ENCODE measurements at regions not wholly inside any gene's neighbourhood (a gene's known extent, or its start where the extent isn't known, plus 50 kb on each side); places are given as distances from the start of the nearest gene placed in this dataset.

- no peak for TF ChIP-seq CTCF (IDR thresholded peaks at IDR 0.05; ENCODE audit: unreplicated experiment)
- H3K9me3 Mint-ChIP-seq (ENCODE audit: unreplicated experiment) = no peaks in the 10 kb centered on the region
- CTCF ChIA-PET = no interaction called here
Measured at GRCh38 chr2:20530520-20530919, 83.6 kb downstream of the RHOB start.

GRCh38 chr2:20531633-20532262, 84.9 kb downstream of the RHOB start:
- no peak for TF ChIP-seq CTCF (IDR thresholded peaks at IDR 0.05; ENCODE audit: unreplicated experiment)
- ChIA-PET POLR2A (no interaction called here), CTCF (no interaction called here)
- Mint-ChIP-seq H3K36me3 (ENCODE audit: insufficient read depth, unreplicated experiment) (no peaks in the 10 kb centered on the region), H3K9me3 (ENCODE audit: unreplicated experiment) (no peaks in the 10 kb centered on the region), H3K27me3 (ENCODE audit: insufficient read depth, unreplicated experiment) (no peaks in the 10 kb centered on the region), H3K4me1 (ENCODE audit: insufficient read depth, unreplicated experiment) (no peaks in the 10 kb centered on the region), H3K4me3 (ENCODE audit: unreplicated experiment) (no peak overlapping the region), H3K27ac (ENCODE audit: low read depth, unreplicated experiment) (no peak overlapping the region)
- intact Hi-C loops (cut with micrococcal nuclease) = no loop called here
- no TSS peak for BruUV-seq (replicated peaks)
- DNase-seq (ENCODE audit: unreplicated experiment) = no peak

More at GRCh38 chr2:20530520-20530919, 83.6 kb downstream of the RHOB start:
- DNase-seq (ENCODE audit: unreplicated experiment) = no peak
- Mint-ChIP-seq H3K4me1 (ENCODE audit: insufficient read depth, unreplicated experiment) (peaks cover 4% of the 10 kb centered on the region), H3K36me3 (ENCODE audit: insufficient read depth, unreplicated experiment) (no peaks in the 10 kb centered on the region), H3K27ac (ENCODE audit: low read depth, unreplicated experiment) (no peak overlapping the region), H3K4me3 (ENCODE audit: unreplicated experiment) (no peak overlapping the region), H3K27me3 (ENCODE audit: insufficient read depth, unreplicated experiment) (no peaks in the 10 kb centered on the region)
- no TSS peak for BruUV-seq (replicated peaks)
- POLR2A ChIA-PET = no interaction called here
- intact Hi-C loops (cut with micrococcal nuclease) = no loop called here

GRCh38 chr2:20532634-20533437, 86.0 kb downstream of the RHOB start:
- H3K4me1 Mint-ChIP-seq (ENCODE audit: insufficient read depth, unreplicated experiment) = no peaks in the 10 kb centered on the region
- no peak for TF ChIP-seq CTCF (IDR thresholded peaks at IDR 0.05; ENCODE audit: unreplicated experiment)
- POLR2A ChIA-PET = no interaction called here
- no peaks in the 10 kb centered on the region for H3K27me3 Mint-ChIP-seq (ENCODE audit: insufficient read depth, unreplicated experiment)
- no peaks in the 10 kb centered on the region for H3K36me3 Mint-ChIP-seq (ENCODE audit: insufficient read depth, unreplicated experiment)
- no peak for DNase-seq (ENCODE audit: unreplicated experiment)
- H3K4me3 Mint-ChIP-seq (ENCODE audit: unreplicated experiment) = no peak overlapping the region
- H3K27ac Mint-ChIP-seq (ENCODE audit: low read depth, unreplicated experiment) = no peak overlapping the region
- intact Hi-C loops (cut with micrococcal nuclease) = no loop called here
- BruUV-seq (replicated peaks) = no TSS peak
- CTCF ChIA-PET = no interaction called here
- no peaks in the 10 kb centered on the region for H3K9me3 Mint-ChIP-seq (ENCODE audit: unreplicated experiment)

- BruUV-seq (replicated peaks) = no TSS peak
- ChIA-PET POLR2A (no interaction called here), CTCF (interaction anchor here (0.6 to 0.7 kb wide), 2 partner anchors 15 to 106 kb away, joined by 3 read pairs; no protein-coding TSS in a partner anchor)
- intact Hi-C loops (cut with micrococcal nuclease) = no loop called here
- Mint-ChIP-seq H3K27me3 (ENCODE audit: insufficient read depth, unreplicated experiment) (no peaks in the 10 kb centered on the region), H3K27ac (ENCODE audit: low read depth, unreplicated experiment) (no peak overlapping the region), H3K9me3 (ENCODE audit: unreplicated experiment) (no peaks in the 10 kb centered on the region), H3K36me3 (ENCODE audit: insufficient read depth, unreplicated experiment) (no peaks in the 10 kb centered on the region), H3K4me3 (ENCODE audit: unreplicated experiment) (no peak overlapping the region), H3K4me1 (ENCODE audit: insufficient read depth, unreplicated experiment) (peaks cover 2% of the 10 kb centered on the region)
- TF ChIP-seq CTCF (IDR thresholded peaks at IDR 0.05; ENCODE audit: unreplicated experiment) = no peak
- DNase-seq (ENCODE audit: unreplicated experiment) = no peak
Measured at GRCh38 chr2:20533993-20534622, 87.2 kb downstream of the RHOB start.

All from MCF 10A (cell line).